HCT116 (cell line): ENCODE measurements at regions not wholly inside any gene's neighbourhood (a gene's known extent, or its start where the extent isn't known, plus 50 kb on each side); places are given as distances from the start of the nearest gene placed in this dataset.

Experiments
- ATAC-seq: fragments of 200-7000 bp; cut with Tn5 transposase; 2 replicates; pipeline ENCODE4 v1.9.1; 2020; ENCODE audit warnings: mild to moderate bottlenecking, moderate library complexity
- BruUV-seq: library from RNA; stranded (reverse); fragments of 400-500 nt; replicated peaks from 2 replicates; lab custom pipeline; 2021; lab: Mats Ljungman, UMichigan
- CTCF ChIA-PET: fragments of 300-600 bp; sonication (Branson Sonifier 250); formaldehyde crosslinking; loops from one replicate; lab custom pipeline; 2021; ENCODE audit warnings: antibody characterized with exemption; lab: Charles Lee
- POLR2A ChIA-PET: fragments of 300-600, 350-600 bp; sonication (Branson Sonifier 250); formaldehyde crosslinking; loops from one replicate; lab custom pipeline; 2021; ENCODE audit warnings: antibody characterized with exemption; lab: Charles Lee
- RAD21 ChIA-PET, 2 experiments: fragments of 300-600 bp; sonication (Branson Sonifier 250); formaldehyde crosslinking; loops; one replicate each; lab custom pipeline; 2023; ENCODE audit warnings: low total read pairs in 2 of 2; ENCODE audit not compliant: uncharacterized antibody in 2 of 2, unreplicated experiment in 2 of 2, low non-redundant PET in 1 of 2; lab: Charles Lee
- DNase-seq: peaks from one replicate; pipeline ENCODE4 v3.0.0-alpha.2; 2010; ENCODE audit warnings: low read depth, low spot score
- H2AFZ ChIP-seq: fragments of 200-600 bp; shearing (Covaris generic), sonication (generic); 2 replicates; pipeline ENCODE4 v1.6.1; 2017; ENCODE audit warnings: low read depth, mixed run types, mixed read lengths, antibody characterized with exemption, low read length; ENCODE audit not compliant: poor library complexity, severe bottlenecking
- H3K27ac ChIP-seq: 2 replicates; pipeline ENCODE4 v1.5.1; 2012; ENCODE audit warnings: low read depth, low read length
- H3K27me3 ChIP-seq: fragments of 200-600 bp; sonication (generic); 2 replicates; pipeline ENCODE4 v1.6.1; 2016; ENCODE audit warnings: mixed run types, low read length, mixed read lengths; ENCODE audit not compliant: insufficient read depth
- H3K36me3 ChIP-seq, 2 experiments: fragments of 200-500 bp in 1 of 2; fragments of 200-600 bp in 1 of 2; sonication (Bioruptor generic) in 1 of 2; sonication (generic) in 1 of 2; 2 replicates each; pipeline versions ENCODE4 v1.5.1 to v1.6.1; 2014 to 2016; ENCODE audit warnings: low read length in 2 of 2, inconsistent platforms in 1 of 2, mixed read lengths in 1 of 2, mixed run types in 1 of 2; ENCODE audit not compliant: insufficient read depth in 2 of 2, control insufficient read depth in 1 of 2
- H3K4me1 ChIP-seq, 2 experiments: fragments of 200-600 bp in 1 of 2; sonication (generic) in 1 of 2; 2 replicates each; pipeline versions ENCODE4 v1.5.1 to v1.6.1; 2012 to 2017; ENCODE audit warnings: low read length in 2 of 2, inconsistent platforms in 1 of 2, mild to moderate bottlenecking in 1 of 2, mixed read lengths in 1 of 2, mixed run types in 1 of 2, moderate library complexity in 1 of 2; ENCODE audit not compliant: insufficient read depth in 2 of 2, control insufficient read depth in 1 of 2
- H3K4me2 ChIP-seq: fragments of 200-600 bp; sonication (generic); 2 replicates; pipeline ENCODE4 v1.6.1; 2017; ENCODE audit warnings: mixed run types, low read length, mixed read lengths
- H3K4me3 ChIP-seq, 2 experiments: fragments of 200-600 bp in 1 of 2; sonication (generic) in 1 of 2; replicated peaks in 1 of 2; 2 replicates each; pipeline ENCODE4 v1.5.1; 2011 to 2016; ENCODE audit warnings: low read length in 2 of 2, control low read depth in 1 of 2, low read depth in 1 of 2, mild to moderate bottlenecking in 1 of 2, mixed read lengths in 1 of 2, mixed run types in 1 of 2
- H3K79me2 ChIP-seq: fragments of 200-600 bp; sonication (generic); 2 replicates; pipeline ENCODE4 v1.6.1; 2017; ENCODE audit warnings: mild to moderate bottlenecking, mixed run types, low read length, moderate library complexity, mixed read lengths; ENCODE audit not compliant: insufficient read depth
- H3K9ac ChIP-seq: fragments of 200-600 bp; sonication (generic); 2 replicates; pipeline ENCODE4 v1.6.1; 2016; ENCODE audit warnings: low read length, mixed read lengths
- H3K9me2 ChIP-seq: fragments of 200-600 bp; sonication (generic), shearing (Covaris generic); 2 replicates; pipeline ENCODE4 v1.6.1; 2017; ENCODE audit warnings: mixed run types, mild to moderate bottlenecking, moderate library complexity; ENCODE audit not compliant: insufficient read depth
- H3K9me3 ChIP-seq, 2 experiments: fragments of 200-500 bp in 1 of 2; fragments of 200-600 bp in 1 of 2; sonication (Bioruptor generic) in 1 of 2; sonication (generic) in 1 of 2; 2 replicates each; pipeline ENCODE4 v1.6.1; 2014 to 2017; ENCODE audit warnings: low read length in 2 of 2, mixed read lengths in 2 of 2, inconsistent platforms in 1 of 2, low read depth in 1 of 2, mild to moderate bottlenecking in 1 of 2, mixed run types in 1 of 2, moderate library complexity in 1 of 2; ENCODE audit not compliant: control insufficient read depth in 1 of 2, insufficient read depth in 1 of 2
- H4K20me1 ChIP-seq: fragments of 200-600 bp; sonication (generic), shearing (Covaris generic); 2 replicates; pipeline ENCODE4 v1.6.1; 2017; ENCODE audit warnings: mixed run types, mild to moderate bottlenecking, moderate library complexity; ENCODE audit not compliant: insufficient read depth
- CEBPB ChIP-seq: IDR thresholded peaks from 2 replicates; pipeline ENCODE4 v1.6.1; 2012; ENCODE audit warnings: low read depth
- EGR1 ChIP-seq: IDR thresholded peaks from 2 replicates; pipeline ENCODE4 v1.6.1; 2012; ENCODE audit warnings: low read depth
- EZH2 ChIP-seq: fragments of 200-600 bp; sonication (generic); IDR thresholded peaks from 2 replicates; pipeline ENCODE4 v1.6.1; 2017; ENCODE audit warnings: antibody characterized with exemption, mixed run types
- FOSL1 ChIP-seq: IDR thresholded peaks from 2 replicates; pipeline ENCODE4 v1.6.1; 2012; ENCODE audit warnings: low read depth
- JUND ChIP-seq: IDR thresholded peaks from 2 replicates; pipeline ENCODE4 v1.6.1; 2012
- POLR2A ChIP-seq: IDR thresholded peaks from 2 replicates; pipeline ENCODE4 v1.7.0; 2011; ENCODE audit warnings: borderline replicate concordance; ENCODE audit not compliant: insufficient read depth, insufficient read length; ENCODE audit errors: extremely low read depth
- RAD21 ChIP-seq: IDR thresholded peaks from 2 replicates; pipeline ENCODE4 v1.6.1; 2012; ENCODE audit warnings: low read depth, mild to moderate bottlenecking
- SIN3A ChIP-seq: IDR thresholded peaks from 2 replicates; pipeline ENCODE4 v1.6.1; 2012; ENCODE audit warnings: low read depth
- SP1 ChIP-seq: IDR thresholded peaks from 2 replicates; pipeline ENCODE4 v1.6.1; 2012; ENCODE audit warnings: low read depth
- SRF ChIP-seq: IDR thresholded peaks from 2 replicates; pipeline ENCODE4 v1.6.1; 2012; ENCODE audit warnings: low read depth
- YY1 ChIP-seq: IDR thresholded peaks from 2 replicates; pipeline ENCODE4 v1.6.1; 2011; ENCODE audit warnings: low read length, low read depth, moderate library complexity, mild to moderate bottlenecking; ENCODE audit not compliant: insufficient replicate concordance; ENCODE audit errors: extremely low read depth
- ZFX ChIP-seq: fragments of 450-650 bp; IDR thresholded peaks from 2 replicates; pipeline ENCODE4 v1.6.1; 2017
- ZNF274 ChIP-seq: fragments of 200-500 bp; sonication (Bioruptor generic); IDR thresholded peaks from 2 replicates; pipeline ENCODE4 v1.6.1; 2014; ENCODE audit warnings: mild to moderate bottlenecking, low read depth, low read length, inconsistent platforms
- intact Hi-C: fragments of 100-400 bp; cut with micrococcal nuclease; formaldehyde crosslinking; loops from 2 replicates; pipeline ENCODE4 v1.10.0; 2022
- TF ChIP-seq, protein P1 (sequence below): IDR thresholded peaks from 2 replicates; pipeline ENCODE4 v1.6.1; 2012
- TF ChIP-seq, protein P2 (sequence below): IDR thresholded peaks from 2 replicates; pipeline ENCODE4 v1.6.1; 2011; ENCODE audit warnings: mild to moderate bottlenecking, low read length, moderate library complexity; ENCODE audit not compliant: insufficient replicate concordance; ENCODE audit errors: extremely low read depth
- TF ChIP-seq, protein P3 (sequence below): IDR thresholded peaks from 2 replicates; pipeline ENCODE4 v1.6.1; 2012

DNA sequence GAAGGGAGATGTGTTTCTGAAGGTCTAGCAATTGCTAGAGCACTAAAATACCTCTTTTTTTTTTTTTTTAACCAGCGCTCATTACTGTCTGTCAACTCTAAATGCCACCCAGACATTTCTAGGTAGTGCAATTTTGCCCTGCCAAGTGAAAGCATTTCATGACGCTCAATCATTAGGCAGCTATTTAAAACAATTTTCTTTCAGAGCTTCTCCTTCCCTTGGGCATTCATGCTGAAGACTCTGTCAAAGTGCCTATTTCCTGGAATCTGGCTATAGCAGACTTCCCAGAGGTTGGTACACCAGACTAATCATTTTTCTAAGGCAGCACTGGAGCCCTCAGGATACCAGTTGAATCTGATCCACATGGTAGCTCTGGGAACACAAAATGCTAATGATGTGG, 97.0 kb upstream of the ANKRD55 start:
- no peak overlapping the region for H3K9ac ChIP-seq
- peaks cover 0 to 10% of the 10 kb centered on the region in 2 experiments; a peak in 2 of 4 replicates for H3K4me1 ChIP-seq
- ChIA-PET POLR2A (no interaction called here), CTCF (no interaction called here), RAD21 (no interaction called here)
- no peaks in the 10 kb centered on the region for H3K36me3 ChIP-seq
- BruUV-seq, result no TSS peak
- no peak overlapping the region for H3K27ac ChIP-seq
- intact Hi-C loops, result no loop called here
- H3K4me3 ChIP-seq, result no peak overlapping the region
- no peaks in the 10 kb centered on the region; a peak in 2 of 4 replicates for H3K9me3 ChIP-seq
- H4K20me1 ChIP-seq, result no peaks in the 10 kb centered on the region
- ATAC-seq, result no peak
- DNase-seq, result no peak
- no peaks in the 10 kb centered on the region for H3K27me3 ChIP-seq
- no peak for TF ChIP-seq FOSL1
- no peak for TF ChIP-seq JUND
- TF ChIP-seq, protein P1, sequence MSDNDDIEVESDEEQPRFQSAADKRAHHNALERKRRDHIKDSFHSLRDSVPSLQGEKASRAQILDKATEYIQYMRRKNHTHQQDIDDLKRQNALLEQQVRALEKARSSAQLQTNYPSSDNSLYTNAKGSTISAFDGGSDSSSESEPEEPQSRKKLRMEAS, result no peak
- TF ChIP-seq ZNF274, result no peak
- TF ChIP-seq, protein P2, sequence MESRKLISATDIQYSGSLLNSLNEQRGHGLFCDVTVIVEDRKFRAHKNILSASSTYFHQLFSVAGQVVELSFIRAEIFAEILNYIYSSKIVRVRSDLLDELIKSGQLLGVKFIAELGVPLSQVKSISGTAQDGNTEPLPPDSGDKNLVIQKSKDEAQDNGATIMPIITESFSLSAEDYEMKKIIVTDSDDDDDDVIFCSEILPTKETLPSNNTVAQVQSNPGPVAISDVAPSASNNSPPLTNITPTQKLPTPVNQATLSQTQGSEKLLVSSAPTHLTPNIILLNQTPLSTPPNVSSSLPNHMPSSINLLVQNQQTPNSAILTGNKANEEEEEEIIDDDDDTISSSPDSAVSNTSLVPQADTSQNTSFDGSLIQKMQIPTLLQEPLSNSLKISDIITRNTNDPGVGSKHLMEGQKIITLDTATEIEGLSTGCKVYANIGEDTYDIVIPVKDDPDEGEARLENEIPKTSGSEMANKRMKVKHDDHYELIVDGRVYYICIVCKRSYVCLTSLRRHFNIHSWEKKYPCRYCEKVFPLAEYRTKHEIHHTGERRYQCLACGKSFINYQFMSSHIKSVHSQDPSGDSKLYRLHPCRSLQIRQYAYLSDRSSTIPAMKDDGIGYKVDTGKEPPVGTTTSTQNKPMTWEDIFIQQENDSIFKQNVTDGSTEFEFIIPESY, result no peak
- TF ChIP-seq RAD21, result no peak
- no peak for TF ChIP-seq SP1
- TF ChIP-seq ZFX, result no peak
- TF ChIP-seq SIN3A, result no peak
- H3K79me2 ChIP-seq, result no peaks in the 10 kb centered on the region
- no peak overlapping the region for H3K4me2 ChIP-seq
- no peak overlapping the region for H2AFZ ChIP-seq
- no peaks in the 10 kb centered on the region for H3K9me2 ChIP-seq

DNA sequence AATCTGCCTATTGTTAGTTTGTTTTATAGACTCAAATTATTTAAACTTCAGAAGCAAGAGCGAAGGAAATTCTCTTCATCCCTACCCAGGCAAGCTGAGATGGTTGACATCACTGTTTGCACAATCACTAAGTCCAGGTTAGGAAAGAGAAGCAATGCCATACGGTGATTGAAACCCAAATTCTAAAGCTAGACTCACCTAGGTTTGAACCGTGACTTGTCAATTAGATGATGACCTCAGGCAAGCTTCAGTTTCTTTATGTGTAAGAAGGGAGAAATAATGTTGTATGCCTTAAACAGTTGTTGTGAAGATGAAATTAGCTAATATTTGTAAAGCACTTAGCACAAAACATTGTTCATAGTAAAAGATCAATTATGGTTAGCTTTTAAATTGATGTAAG, 96.5 kb upstream of the ANKRD55 start:
- Histone ChIP-seq H3K9me3 (no peaks in the 10 kb centered on the region), H3K4me1 (peaks cover 0 to 10% of the 10 kb centered on the region in 2 experiments; a peak in 2 of 4 replicates), H2AFZ (no peak overlapping the region), H3K9ac (no peak overlapping the region), H3K4me3 (no peak overlapping the region), H4K20me1 (no peaks in the 10 kb centered on the region), H3K27me3 (no peaks in the 10 kb centered on the region), H3K9me2 (no peaks in the 10 kb centered on the region), H3K79me2 (no peaks in the 10 kb centered on the region), H3K27ac (no peak overlapping the region), H3K4me2 (no peak overlapping the region), H3K36me3 (no peaks in the 10 kb centered on the region)
- ATAC-seq (no peak), DNase-seq (no peak)
- intact Hi-C loops, result no loop called here
- TF ChIP-seq SP1, result no peak
- no peak for TF ChIP-seq POLR2A
- TF ChIP-seq EZH2, result no peak
- TF ChIP-seq, protein P3, sequence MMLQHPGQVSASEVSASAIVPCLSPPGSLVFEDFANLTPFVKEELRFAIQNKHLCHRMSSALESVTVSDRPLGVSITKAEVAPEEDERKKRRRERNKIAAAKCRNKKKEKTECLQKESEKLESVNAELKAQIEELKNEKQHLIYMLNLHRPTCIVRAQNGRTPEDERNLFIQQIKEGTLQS, result no peak
- TF ChIP-seq YY1, result no peak
- TF ChIP-seq, protein P2, result no peak
- no peak for TF ChIP-seq SRF
- TF ChIP-seq, protein P1, result no peak
- no peak for TF ChIP-seq CEBPB
- no peak for TF ChIP-seq JUND
- no peak for TF ChIP-seq ZFX
- no peak for TF ChIP-seq EGR1
- no TSS peak for BruUV-seq
- ChIA-PET RAD21 (no interaction called here), POLR2A (no interaction called here), CTCF (no interaction called here)
